ENCODE measurements at regions not wholly inside any gene's neighbourhood (a gene's known extent, or its start where the extent isn't known, plus 50 kb on each side); places are given as distances from the start of the nearest gene placed in this dataset.

DNA sequence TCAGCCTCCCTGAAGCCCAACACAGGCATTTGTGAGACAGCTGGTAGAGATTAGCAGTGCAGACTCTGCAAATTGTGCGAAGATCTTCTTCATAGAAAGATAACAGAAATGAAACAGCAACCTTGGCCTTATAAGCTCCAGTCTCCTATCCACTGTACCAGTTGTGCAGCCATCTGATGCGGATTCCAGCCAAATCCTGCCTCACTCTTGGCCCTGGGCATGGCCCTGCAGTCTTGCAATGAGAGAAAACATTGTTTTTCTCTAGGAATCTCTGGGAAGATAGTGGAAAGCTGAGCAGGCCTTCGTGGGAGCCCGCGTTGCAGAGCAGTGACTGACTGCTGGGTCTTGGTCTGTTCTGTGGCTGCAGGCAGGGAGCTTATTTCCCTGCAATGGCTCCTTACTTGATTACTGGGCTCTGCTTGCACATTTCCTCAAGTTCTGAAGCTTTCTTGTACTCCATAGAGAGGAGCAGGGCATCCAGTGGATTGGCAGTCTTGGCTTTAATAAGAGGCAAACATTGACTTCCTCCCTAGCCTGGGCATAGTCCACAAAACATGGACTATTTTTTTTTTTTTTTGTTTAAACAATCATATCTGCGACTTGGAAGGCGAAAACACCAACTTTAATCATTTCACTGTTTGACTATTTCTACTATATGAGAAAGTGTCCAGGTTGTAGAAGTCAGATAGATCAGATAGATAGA lies 193.0 kb downstream of the ACTR3 start:
- peak overlapping the region; percentile 3 for H2AFZ ChIP-seq (ENCODE audit: low read length)
- FAIRE-seq: no peak
- in situ Hi-C loops (cut with HindIII; ENCODE audit: extremely low pct_ligation_motif_present, low pct_unique_long_range_greater_than_20kb): no loop called here
- ATAC-seq: peak; percentile 64
- ChIA-PET CTCF (ENCODE audit: low intra/inter-chr PET ratio, low total read pairs) (no interaction called here), POLR2A (interaction anchor here (0.9 kb wide), 1 partner anchor 8 kb away, joined by 3 read pairs; no protein-coding TSS in a partner anchor)
- H3K9me3 ChIP-seq (ENCODE audit: low read length): peaks cover 14% of the 10 kb centered on the region; the same call in 1 of the 2 replicates
- no peaks in the 10 kb centered on the region for H3K79me2 ChIP-seq (ENCODE audit: insufficient read depth, low read length)
- peaks cover 28% of the 10 kb centered on the region for H3K4me1 ChIP-seq (ENCODE audit: insufficient read depth, low read length)
- H3K36me3 ChIP-seq (replicated peaks in 1 of 2; ENCODE audit: control insufficient read depth in 1 of 2, insufficient read depth in 2 of 2, low read length in 2 of 2): no peaks in the 10 kb centered on the region
- intact Hi-C loops (cut with micrococcal nuclease; ENCODE audit: unreplicated experiment): no loop called here
- H4K20me1 ChIP-seq (ENCODE audit: insufficient read depth, low read length): no peaks in the 10 kb centered on the region
- no peaks in the 10 kb centered on the region for H3K27me3 ChIP-seq (ENCODE audit: control insufficient read depth in 1 of 2, insufficient read depth in 2 of 2, low read length in 2 of 2)
- 38% methylated on average over 7 of the region's 7 CpGs for WGBS (ENCODE audit: low lambda C conversion rate)
- no peak for DNase-seq (ENCODE audit: low spot score)
- BruUV-seq (replicated peaks): no TSS peak
- H3K4me2 ChIP-seq (ENCODE audit: low read depth, low read length): peak overlapping the region; percentile 40
- H3K27ac ChIP-seq (ENCODE audit: extremely low read length, insufficient read depth, low read length): no peak overlapping the region
- no peak overlapping the region for H3K9ac ChIP-seq (ENCODE audit: insufficient read depth, low read depth, low read length)
- TF ChIP-seq HNF4A (CRISPR knock-in tag; IDR thresholded peaks at IDR 0.05): peak; percentile 44
- 0 out of 2 replicates have a peak, but pooled peaks have one; percentile 18 for TF ChIP-seq GATAD2A (CRISPR knock-in tag; IDR thresholded peaks at IDR 0.05)
- no peak for TF ChIP-seq SNRNP70 (IDR thresholded peaks at IDR 0.05; ENCODE audit: low read depth, low read length)
- TF ChIP-seq, protein P1, sequence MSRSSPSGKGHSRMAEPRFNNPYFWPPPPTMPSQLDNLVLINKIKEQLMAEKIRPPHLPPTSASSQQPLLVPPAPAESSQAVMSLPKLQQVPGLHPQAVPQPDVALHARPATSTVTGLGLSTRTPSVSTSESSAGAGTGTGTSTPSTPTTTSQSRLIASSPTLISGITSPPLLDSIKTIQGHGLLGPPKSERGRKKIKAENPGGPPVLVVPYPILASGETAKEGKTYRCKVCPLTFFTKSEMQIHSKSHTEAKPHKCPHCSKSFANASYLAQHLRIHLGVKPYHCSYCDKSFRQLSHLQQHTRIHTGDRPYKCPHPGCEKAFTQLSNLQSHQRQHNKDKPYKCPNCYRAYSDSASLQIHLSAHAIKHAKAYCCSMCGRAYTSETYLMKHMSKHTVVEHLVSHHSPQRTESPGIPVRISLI (CRISPR knock-in tag; IDR thresholded peaks at IDR 0.05; ENCODE audit: borderline replicate concordance): peak; percentile 76; the same call in 1 of the 2 replicates
- TF ChIP-seq ARID5B (CRISPR knock-in tag; IDR thresholded peaks at IDR 0.05): peak; percentile 36; the same call in 1 of the 2 replicates
- H3K4me3 ChIP-seq (replicated peaks in 1 of 3; ENCODE audit: insufficient read depth in 1 of 3, low read depth in 2 of 3, low read length in 3 of 3): no peak overlapping the region
